GM23248 (cell line): ENCODE measurements at regions not wholly inside any gene's neighbourhood (a gene's known extent, or its start where the extent isn't known, plus 50 kb on each side); places are given as distances from the start of the nearest gene placed in this dataset.

Experiments
- EZH2 ChIP-seq: fragments of 200-600 bp; sonication (generic); IDR thresholded peaks from 2 replicates; pipeline ENCODE4 v1.6.1; 2018; ENCODE audit warnings: antibody characterized with exemption, mild to moderate bottlenecking; ENCODE audit not compliant: insufficient read depth, poor library complexity, severe bottlenecking
- EZH2phosphoT487 ChIP-seq: fragments of 200-600 bp; sonication (generic); IDR thresholded peaks from 2 replicates; pipeline ENCODE4 v1.6.1; 2018; ENCODE audit warnings: antibody characterized with exemption, moderate library complexity, mild to moderate bottlenecking, low read depth; ENCODE audit not compliant: insufficient read depth

- TF ChIP-seq EZH2 (no peak), EZH2phosphoT487 (no peak)
Measured at GRCh38 chr15:26197719-26198118, 334.6 kb upstream of the ATP10A start.
